ENCODE measurements at regions not wholly inside any gene's neighbourhood (a gene's known extent, or its start where the extent isn't known, plus 50 kb on each side); places are given as distances from the start of the nearest gene placed in this dataset.

- no peak for TF ChIP-seq CTCF (IDR thresholded peaks at IDR 0.05)
- H3K36me3 ChIP-seq = no peaks in the 10 kb centered on the region
- ATAC-seq (ENCODE audit: insufficient number of reproducible peaks, low FRiP score, low read depth) = no peak
- no peak overlapping the region for H3K27ac ChIP-seq
- H3K27me3 ChIP-seq (replicated peaks; ENCODE audit: insufficient read depth) = no peaks in the 10 kb centered on the region
- no peak for DNase-seq (ENCODE audit: low spot score)
- H3K4me1 ChIP-seq (ENCODE audit: control insufficient read depth in 1 of 2, low read depth in 2 of 2) = no peaks in the 10 kb centered on the region
- no peaks in the 10 kb centered on the region for H3K9me3 ChIP-seq
- no peak overlapping the region for H3K4me3 ChIP-seq
Observed at GRCh38 chr12:66061557-66062289, 68.8 kb downstream of the LLPH start.

GRCh38 chr12:66061076-66061475 lies 69.5 kb downstream of the LLPH start:
- no peaks in the 10 kb centered on the region for H3K36me3 ChIP-seq
- no peaks in the 10 kb centered on the region for H3K9me3 ChIP-seq
- H3K4me1 ChIP-seq (ENCODE audit: control insufficient read depth in 1 of 2, low read depth in 2 of 2) = no peaks in the 10 kb centered on the region
- no peak overlapping the region for H3K4me3 ChIP-seq
- DNase-seq (ENCODE audit: low spot score) (no peak), ATAC-seq (ENCODE audit: insufficient number of reproducible peaks, low FRiP score, low read depth) (no peak)
- no peak overlapping the region for H3K27ac ChIP-seq
- TF ChIP-seq CTCF (IDR thresholded peaks at IDR 0.05) = no peak
- no peaks in the 10 kb centered on the region for H3K27me3 ChIP-seq (replicated peaks; ENCODE audit: insufficient read depth)

GRCh38 chr12:66060163-66060907 lies 70.2 kb downstream of the LLPH start:
- H3K36me3 ChIP-seq = no peaks in the 10 kb centered on the region
- TF ChIP-seq CTCF (IDR thresholded peaks at IDR 0.05) = no peak
- no peak overlapping the region for H3K27ac ChIP-seq
- no peaks in the 10 kb centered on the region for H3K9me3 ChIP-seq
- no peak overlapping the region for H3K4me3 ChIP-seq
- no peak for DNase-seq (ENCODE audit: low spot score)
- ATAC-seq (ENCODE audit: insufficient number of reproducible peaks, low FRiP score, low read depth) = no peak
- no peaks in the 10 kb centered on the region for H3K27me3 ChIP-seq (replicated peaks; ENCODE audit: insufficient read depth)
- H3K4me1 ChIP-seq (ENCODE audit: control insufficient read depth in 1 of 2, low read depth in 2 of 2) = no peaks in the 10 kb centered on the region

GRCh38 chr12:66059666-66060065 lies 70.9 kb downstream of the LLPH start:
- Histone ChIP-seq H3K4me1 (ENCODE audit: control insufficient read depth in 1 of 2, low read depth in 2 of 2) (no peaks in the 10 kb centered on the region), H3K4me3 (no peak overlapping the region), H3K36me3 (no peaks in the 10 kb centered on the region), H3K9me3 (no peaks in the 10 kb centered on the region), H3K27ac (no peak overlapping the region), H3K27me3 (replicated peaks; ENCODE audit: insufficient read depth) (no peaks in the 10 kb centered on the region)
- no peak for DNase-seq (ENCODE audit: low spot score)
- TF ChIP-seq CTCF (IDR thresholded peaks at IDR 0.05) = no peak
- no peak for ATAC-seq (ENCODE audit: insufficient number of reproducible peaks, low FRiP score, low read depth)

- Histone ChIP-seq H3K4me3 (no peak overlapping the region), H3K27ac (no peak overlapping the region), H3K27me3 (replicated peaks; ENCODE audit: insufficient read depth) (no peaks in the 10 kb centered on the region), H3K4me1 (ENCODE audit: control insufficient read depth in 1 of 2, low read depth in 2 of 2) (no peaks in the 10 kb centered on the region), H3K9me3 (no peaks in the 10 kb centered on the region), H3K36me3 (no peaks in the 10 kb centered on the region)
- DNase-seq (ENCODE audit: low spot score) = no peak
- no peak for ATAC-seq (ENCODE audit: insufficient number of reproducible peaks, low FRiP score, low read depth)
- TF ChIP-seq CTCF (IDR thresholded peaks at IDR 0.05) = no peak
Observed at GRCh38 chr12:66058554-66058953, 72.0 kb downstream of the LLPH start.

All from thoracic aorta (tissue), 2 donors.